Smooth muscle cell of the brain vasculature (primary cell): ENCODE measurements at regions not wholly inside any gene's neighbourhood (a gene's known extent, or its start where the extent isn't known, plus 50 kb on each side); places are given as distances from the start of the nearest gene placed in this dataset.
"Not testable (repeated sequence)": the region's sequence is repeated elsewhere in the genome, so short reads cannot be mapped to it uniquely, and the experiment has no call there.

Experiments used
- DNase-seq: peaks from one replicate; pipeline ENCODE4 v3.0.0-alpha.2; 2012; ENCODE audit warnings: low read depth, low spot score

DNA sequence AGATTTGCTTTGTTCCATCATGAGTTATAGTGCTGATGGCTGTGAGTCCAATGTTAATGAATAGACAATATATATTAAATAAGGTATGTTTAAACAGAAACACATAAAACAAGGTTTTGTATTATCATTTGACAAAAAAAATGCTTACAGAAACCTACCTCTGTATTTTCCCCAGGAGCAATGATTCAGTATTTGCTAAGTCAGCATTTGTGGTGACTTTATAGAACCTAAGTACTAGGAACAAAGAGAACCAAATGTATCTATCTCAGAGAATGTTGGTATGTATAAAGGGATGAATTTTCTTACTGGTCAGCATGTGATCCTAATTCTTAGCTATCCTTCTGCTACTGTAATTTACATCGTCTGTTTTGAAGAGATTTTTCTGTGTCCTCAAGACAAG, 421.5 kb upstream of the SEL1L start:
- DNase-seq = no peak

DNA sequence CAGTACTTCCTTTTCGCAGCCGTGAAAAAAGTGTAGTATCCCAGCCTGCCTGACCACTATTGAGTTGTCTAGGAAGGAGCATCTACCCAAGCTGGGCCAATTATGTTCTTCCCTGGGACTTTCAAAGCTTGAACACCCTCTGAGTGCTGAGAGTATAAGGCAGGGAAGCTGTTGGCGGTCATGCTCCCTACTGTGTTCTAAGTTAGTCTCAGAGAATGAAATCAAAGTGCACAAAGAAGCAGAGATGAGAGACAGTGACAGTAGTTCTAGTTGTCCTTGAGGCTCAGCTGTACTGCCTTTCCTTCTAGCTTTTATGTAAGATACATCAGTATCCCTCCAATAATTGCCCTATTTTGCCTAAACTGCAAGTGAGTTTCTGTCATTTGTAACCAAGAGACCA, 427.1 kb upstream of the SEL1L start:
- no peak for DNase-seq

DNA sequence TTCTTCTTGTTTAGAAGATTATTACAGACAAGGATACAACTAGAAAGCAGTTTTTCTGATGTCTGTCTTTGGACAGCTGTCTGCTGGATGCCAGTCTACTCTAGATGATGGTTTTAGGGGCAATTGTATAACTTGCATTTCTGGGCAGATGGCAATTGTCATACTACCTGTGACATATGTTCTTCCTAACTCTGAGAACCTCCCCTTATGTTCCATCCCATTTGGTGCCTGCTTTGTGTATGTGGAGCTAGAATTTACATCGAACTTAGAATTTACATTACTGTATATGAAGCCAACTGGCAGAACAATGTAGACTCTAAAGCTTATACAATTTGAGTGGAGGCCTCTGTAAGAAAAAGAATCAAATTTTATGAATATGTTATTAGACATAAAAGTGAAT, 430.2 kb upstream of the SEL1L start:
- no peak for DNase-seq

DNA sequence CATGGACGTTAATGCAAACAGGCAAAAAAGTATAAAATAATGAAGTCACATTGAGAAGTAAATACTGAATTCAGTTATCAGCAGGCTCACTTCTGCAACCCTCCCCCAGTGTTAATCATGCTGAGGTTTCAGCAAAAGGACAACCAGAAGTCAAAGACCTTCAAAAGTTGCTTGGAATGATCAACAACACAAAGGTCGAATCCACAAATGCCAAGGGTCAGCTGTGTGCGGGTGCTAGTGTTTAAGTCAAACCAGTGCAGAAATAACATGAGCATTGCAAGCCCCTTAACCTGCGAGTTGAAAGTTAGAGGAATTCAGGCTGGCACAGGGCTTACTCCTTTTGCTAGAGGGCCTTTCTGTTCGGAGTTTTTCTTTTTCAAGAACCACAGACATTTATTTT, 436.7 kb upstream of the SEL1L start:
- no peak for DNase-seq

DNA sequence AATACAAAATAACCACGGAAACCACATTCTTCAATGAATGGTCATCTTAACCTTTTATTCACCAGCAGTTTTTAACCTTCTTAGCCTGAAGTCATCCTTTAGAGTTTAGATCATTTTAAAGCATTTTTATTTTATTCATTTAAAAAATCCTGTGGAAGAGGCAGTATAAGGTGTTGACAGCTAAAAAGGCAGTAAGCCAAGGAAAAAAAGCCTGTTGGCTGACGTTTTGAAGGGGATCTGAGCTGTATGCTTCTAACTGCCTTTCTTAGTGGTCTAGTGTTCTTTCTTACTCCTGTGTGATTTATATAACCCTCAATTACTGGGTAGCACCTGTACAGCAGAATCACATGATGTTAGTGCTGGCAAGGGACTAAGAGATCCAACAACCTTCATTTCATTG, 438.3 kb upstream of the SEL1L start:
- no peak for DNase-seq

DNA sequence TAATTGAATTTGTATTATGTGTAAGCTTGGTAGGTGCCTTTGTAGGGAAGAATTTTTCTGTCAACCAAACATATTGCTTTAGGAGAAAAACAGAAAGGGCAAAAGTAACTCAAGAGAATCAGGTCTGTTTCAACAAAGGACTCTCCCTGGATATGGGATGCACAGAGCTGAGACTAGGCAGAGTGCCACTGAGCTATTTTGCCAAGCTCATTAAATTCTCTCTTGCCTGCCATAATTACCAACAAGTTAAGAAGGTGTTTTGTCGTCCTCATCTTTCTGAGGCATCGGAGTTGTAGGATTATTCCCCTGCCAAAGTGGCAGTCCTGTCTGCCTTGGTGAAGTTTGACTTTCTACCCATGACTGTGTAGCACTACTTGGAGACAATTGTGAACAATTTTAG, 438.9 kb upstream of the SEL1L start:
- no peak for DNase-seq

DNA sequence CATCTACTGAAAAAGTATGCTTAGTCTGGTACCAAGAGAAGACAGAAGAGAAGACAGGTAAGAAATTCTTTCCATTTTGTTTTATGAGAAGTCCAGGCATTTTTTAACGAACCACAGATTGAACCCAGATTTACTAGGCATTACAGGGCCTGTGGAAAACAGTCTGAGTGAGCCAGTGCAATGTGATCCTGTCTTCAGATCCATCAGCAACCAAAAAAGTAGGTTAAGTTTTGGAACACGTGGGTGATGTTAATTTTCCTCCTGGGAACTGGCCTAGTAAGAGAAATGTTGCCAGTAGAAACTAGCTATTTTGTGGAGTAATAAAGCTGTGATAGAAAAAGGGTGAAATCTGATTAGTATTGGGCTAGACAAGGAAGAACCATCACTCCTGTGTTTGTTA, 440.9 kb upstream of the SEL1L start:
- DNase-seq = no peak

DNA sequence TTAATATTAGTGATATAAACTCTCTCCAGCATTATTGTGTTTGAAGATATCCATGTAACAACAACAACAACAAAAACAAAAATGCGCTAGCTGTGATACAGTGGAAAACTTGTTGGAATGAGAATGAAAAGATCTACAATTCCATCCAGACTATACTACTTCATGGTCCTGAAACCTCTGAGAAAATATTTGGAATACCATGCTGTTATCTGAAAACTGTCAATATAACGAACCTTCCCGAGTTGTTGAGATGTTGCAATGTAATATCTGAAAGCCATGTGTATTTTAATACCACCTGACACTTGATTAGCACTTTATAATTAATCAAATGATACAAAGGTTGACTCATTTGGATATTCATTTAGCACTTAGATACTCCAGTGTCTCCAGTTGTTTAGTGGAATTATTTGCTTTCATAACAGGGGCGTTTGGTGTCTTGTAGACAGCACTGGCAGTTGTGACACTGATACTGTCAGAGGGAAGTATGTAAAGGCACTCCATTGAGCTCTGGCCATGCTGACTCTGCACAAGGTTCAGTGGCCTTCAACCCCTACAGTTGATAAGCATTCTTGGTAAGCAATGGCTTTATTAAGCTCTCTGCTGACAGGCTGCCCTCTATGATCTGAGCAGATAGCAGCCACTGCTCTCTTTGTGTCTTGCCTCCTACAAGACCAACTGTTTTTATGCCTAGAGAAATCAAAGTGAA, 447.1 kb upstream of the SEL1L start:
- DNase-seq = no peak

DNA sequence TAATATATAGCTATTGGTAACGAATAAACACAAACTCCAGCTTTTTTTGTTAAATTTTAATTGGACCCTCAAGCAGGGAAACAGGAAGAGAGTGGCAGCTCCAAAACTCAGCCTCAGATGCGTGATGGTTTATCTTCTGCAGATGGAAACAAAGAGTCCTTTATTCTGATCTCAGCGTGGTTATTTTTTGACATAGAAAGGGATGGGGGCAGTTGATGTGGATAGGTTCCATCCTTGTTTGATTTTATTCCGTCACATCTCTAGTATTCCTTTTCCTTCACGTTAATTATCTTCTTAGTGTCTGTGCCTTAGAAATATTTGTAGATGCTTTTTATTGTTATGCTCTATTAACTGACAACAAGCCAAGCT, 447.6 kb upstream of the SEL1L start:
- no peak for DNase-seq

DNA sequence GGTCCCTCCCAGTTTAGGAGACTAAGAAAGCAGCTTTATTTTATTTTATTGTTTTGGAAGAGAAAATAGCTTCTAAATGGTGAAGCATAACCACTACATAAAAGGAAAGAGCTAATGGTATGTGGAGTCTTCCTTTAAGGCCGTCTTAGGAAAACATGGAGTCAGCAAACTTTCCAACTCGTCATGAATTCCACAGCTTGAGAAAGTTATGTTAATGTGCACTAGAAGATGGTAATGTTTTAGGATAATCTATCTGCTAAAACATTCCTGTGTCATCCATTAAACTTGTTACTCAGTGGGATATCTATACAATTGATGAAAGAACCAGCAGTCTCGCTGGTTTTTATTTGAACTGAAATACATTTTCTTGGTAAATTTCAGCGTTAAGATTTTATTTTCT, 448.4 kb upstream of the SEL1L start:
- no peak for DNase-seq

DNA sequence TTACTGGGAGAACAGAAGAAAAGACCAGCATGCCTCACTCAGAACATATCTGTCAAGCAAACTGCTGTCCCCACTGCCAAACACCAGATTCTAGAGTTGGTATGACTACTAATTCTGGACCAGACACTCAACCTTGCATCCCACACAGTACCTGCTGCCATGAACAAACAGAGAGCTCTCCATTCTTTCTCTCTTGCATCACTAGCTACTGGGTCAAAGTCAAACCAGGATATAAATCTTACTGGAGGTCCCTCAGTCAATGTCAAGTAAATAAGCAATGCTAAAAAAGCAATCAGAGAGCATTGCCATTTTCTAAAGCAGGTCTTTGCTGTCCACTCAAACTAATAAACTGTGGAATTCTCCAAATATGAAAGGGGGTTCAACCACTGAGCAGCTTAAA, 452.4 kb upstream of the SEL1L start:
- DNase-seq = no peak

DNA sequence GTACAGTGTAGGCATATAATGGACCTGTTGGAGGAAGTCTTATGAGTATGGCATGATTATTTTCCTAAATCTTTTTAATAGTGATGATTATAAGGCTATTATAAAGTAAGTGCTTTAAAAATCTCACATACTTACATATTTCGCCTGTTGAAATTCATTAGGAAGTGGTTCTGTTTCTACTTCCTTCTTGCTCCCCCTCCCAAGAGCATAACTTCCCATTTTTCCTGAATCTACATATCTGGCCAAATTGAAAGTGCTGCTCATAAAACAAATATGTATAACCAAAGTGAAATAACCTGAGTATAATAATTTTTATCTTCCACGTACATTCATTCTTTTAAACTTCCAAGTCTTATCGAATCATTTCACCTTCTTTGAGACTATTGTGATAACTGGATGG, 455.6 kb upstream of the SEL1L start:
- no peak for DNase-seq

DNA sequence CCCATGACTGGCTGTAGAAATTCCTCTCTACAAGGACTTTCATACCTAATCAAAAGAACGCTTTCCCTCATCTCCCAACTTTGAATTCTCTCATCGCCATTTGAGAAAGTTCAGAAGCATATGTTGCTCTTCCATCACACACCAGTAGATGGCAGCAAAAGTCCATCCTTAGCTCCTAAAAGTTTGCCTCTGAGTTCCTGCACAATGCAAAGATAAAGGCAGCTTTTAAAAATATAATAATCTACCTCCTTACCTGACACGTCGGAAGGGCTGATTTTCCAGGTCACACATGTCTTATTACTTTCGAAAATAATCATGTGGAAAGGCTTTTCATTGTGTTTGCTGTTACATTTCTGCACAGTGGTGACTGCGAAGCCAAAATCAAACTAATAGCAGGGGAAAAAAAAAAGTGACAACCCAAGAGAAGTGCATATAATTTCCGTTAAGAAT, 456.7 kb upstream of the SEL1L start:
- peak; percentile 26 for DNase-seq

DNA sequence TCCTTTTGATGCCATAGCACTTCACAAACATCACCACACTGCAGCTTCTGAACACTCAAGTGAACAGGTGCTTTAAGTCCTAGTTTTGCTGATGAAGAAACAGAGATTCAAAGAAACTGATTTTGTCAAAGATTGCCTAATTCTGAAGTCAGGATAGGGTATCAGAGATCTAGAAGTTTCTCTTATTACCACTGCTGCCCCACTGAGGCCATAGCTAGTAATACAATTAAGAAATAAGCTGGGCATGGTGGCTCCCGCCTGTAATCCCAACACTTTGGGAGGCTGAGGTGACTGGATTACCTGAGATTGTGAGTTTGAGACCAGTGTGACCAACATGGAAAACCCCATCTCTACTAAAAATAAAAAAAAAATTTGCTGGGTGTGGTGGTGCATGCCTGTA, 458.3 kb upstream of the SEL1L start:
- DNase-seq = no peak

DNA sequence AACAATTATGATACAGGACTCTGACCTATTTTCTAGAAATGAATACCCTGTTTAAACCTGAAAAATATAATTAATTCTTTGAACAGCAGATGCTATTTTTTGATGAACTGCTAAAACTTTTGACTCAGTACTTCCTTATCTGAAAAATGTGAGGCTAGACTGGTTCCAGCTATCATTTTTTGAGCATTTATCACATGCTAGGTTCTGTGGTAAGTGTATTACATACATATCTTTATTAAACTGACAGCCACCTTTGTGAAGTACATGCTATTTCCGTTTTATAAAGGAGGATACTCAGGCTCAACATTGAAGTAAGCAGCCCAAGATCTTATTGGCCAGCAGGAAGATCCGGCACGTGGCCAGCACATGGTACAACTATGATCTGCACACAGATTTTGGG, 459.8 kb upstream of the SEL1L start:
- no peak for DNase-seq

DNA sequence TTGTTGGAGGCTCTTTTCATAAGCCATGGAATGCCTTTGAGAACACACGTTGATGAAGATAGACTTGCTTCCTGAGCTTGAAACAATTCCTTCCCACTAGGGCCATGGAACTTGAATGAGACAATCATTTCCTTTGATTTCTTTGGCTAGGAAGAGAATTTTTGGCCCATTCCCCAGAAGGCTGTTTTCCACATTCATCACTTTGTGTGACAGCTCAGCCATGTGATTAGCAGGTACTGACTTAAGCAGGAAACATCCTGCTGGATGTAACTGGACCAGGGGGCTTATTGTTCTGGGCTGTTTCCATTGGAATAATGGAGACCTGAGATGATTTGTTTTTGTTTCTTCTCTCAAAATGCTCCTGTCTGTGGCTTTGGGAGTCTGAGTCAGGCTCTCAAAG, 469.8 kb upstream of the SEL1L start:
- no peak for DNase-seq

DNA sequence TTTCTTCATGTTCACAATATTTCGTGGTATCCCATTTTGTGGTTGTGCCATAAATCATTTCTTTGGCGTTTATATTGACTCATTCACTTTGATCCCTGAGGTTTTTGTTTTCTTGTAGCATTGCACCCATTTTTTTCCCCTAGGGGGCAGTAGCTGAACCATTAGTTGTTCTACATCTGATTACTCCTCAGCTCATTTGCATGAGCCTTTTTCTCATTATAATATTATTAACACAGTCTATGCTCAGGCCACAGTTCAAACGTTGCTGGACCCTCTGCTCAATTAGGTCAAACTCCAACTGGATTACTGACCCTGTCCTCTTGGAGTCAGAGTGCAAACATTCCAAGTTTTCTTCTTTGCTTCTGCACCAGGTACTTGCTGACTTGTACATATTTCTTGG, 475.4 kb upstream of the SEL1L start:
- DNase-seq = no peak

DNA sequence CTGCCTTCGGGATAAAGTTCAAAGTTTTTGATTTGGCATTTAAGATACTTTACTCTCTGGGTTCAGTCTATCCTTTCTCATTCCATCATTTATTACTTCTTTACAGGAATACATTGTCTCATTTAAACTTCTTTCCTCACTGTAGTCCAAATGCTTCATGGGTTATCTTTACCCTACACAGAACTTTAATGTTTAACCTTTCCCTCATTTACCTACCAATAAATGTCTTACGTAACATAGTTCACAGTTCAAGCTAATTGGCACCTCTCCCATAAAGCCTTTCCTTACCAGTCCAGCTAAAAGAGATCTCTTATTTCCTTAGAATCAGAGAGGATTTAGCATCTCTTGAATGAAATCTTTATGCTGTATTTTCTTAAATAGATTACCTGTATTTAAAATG, 476.3 kb upstream of the SEL1L start:
- DNase-seq = no peak

DNA sequence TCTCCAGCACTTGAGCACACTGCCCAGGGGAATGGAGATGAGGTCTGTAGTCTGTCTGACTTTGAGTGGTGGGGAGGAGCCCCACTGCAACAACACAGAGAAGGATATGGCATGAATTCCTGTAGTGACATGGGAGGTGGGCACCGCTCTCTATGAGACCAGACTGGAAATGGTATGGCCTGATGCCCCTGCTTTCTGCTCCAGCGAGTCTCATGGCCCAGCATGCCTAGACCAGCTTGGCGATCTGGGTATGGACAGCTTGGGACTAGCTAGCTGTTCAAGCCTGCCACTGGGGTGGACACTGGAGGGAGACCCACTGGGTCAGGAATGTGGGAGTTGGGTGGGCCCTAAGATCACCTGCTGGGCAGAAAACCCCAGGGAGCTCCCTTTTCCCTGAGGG, 477.8 kb upstream of the SEL1L start:
- no peak for DNase-seq

DNA sequence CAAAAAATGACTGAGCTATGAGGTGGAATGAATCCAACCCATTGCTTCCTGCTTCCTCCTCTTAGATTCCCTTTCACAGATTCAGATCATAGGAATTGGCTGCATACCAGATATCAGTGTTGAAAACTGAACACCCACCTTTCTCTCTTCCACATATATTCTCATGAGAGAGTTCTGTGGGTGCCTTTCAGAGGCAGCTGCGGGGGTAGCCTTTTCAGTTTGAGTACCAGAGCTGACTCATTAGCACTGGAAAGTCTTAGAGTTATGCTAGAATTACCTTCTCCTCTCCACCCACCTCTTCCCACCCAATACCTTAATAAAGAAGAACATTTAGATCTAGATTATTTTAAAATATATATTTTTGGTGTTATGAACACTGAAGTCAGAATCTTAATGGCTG, 495.4 kb upstream of the SEL1L start:
- DNase-seq = no peak

DNA sequence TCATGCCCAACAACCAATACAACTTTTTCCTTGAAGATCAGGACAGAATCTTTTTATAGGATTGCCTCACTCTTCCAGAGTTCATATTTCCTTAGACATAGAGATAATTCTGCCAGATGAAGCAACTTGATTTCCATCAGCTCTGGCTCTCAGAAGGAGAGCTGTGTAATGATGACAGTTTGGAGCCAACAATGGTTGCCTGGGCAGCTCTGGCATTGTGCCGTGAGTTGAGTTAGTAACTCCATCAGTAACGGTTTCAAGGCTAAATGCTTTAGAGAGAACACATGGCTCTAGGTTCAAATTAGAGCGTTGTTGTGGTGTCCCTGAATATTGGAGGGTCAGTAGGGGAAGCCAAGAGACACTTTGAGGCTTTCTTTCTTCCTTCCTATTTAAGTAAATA, 501.7 kb upstream of the SEL1L start:
- DNase-seq = no peak

DNA sequence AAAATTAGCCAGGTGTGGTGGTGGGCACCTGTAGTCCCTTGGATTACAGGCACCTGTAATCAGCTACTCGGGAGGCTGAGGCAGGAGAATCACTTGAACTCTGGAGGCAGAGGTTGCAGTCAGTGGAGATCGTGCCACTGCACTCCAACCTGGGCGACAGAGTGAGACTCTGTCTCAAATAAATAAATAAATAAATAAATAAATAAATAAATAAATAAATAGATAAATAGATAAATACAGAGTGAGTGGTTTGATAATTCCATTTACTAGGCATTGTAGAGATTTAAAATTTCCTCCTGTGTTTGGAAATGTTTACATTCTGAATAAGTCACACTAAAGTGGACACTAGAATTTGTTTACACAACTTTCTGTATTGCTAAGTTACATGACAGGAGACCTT, 504.4 kb upstream of the SEL1L start:
- not testable (repeated sequence) for DNase-seq

DNA sequence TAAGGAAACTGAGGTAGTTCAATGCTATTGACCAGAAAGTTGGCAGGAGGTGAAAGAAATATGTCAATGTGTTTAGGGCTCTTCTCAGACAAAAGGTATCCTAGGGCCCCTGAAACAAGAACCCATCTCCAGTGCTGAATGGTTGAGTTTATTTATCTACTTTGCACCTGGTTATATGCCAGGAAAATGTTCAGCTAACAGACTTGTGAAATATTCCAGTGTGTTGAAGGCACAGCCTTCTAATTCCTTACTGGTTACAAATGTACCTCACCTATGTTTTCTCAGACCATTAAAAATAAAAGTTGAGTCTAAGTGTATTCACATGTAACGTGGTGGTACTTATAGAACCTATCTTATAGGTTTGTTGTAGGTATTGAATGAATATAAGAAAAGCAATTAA, 511.7 kb upstream of the SEL1L start:
- no peak for DNase-seq

DNA sequence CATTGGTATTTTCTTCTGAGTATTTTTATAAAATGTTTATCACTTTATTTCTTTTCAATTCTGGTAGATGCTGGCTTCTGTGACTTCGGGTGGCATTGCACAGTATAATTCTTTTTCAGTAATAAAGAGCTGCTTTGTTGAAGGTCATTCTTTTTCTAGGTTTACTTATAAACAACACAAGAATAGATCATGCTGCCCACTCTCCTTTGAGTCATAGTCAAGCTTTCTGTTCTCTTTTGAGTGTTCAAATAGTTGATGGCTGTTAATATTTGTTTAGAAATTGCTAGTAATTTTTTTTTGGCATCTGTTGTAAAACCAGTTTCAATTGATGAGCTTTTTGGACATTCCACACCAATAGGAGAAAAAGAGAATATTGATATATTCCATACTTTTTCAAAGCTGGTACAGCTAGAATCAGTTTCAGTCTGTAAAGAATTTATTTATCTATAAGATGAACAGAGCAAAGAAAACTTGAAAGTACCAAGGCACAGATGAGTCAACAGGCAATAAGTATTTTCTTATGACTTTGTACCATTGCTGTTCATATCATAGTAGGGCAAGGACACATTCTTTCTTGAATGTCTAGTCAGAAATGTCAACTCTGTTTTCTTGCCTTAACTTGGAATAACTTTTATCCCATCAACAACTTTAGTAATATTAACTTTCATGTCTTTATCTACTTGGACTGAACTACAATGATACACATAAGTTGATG, 513.0 kb upstream of the SEL1L start:
- no peak for DNase-seq
